ENCODE measurements at regions not wholly inside any gene's neighbourhood (a gene's known extent, or its start where the extent isn't known, plus 50 kb on each side); places are given as distances from the start of the nearest gene placed in this dataset.

GRCh38 chr2:65530547-65531320 lies 98.3 kb upstream of the SPRED2 start:
- TF ChIP-seq, protein P1, sequence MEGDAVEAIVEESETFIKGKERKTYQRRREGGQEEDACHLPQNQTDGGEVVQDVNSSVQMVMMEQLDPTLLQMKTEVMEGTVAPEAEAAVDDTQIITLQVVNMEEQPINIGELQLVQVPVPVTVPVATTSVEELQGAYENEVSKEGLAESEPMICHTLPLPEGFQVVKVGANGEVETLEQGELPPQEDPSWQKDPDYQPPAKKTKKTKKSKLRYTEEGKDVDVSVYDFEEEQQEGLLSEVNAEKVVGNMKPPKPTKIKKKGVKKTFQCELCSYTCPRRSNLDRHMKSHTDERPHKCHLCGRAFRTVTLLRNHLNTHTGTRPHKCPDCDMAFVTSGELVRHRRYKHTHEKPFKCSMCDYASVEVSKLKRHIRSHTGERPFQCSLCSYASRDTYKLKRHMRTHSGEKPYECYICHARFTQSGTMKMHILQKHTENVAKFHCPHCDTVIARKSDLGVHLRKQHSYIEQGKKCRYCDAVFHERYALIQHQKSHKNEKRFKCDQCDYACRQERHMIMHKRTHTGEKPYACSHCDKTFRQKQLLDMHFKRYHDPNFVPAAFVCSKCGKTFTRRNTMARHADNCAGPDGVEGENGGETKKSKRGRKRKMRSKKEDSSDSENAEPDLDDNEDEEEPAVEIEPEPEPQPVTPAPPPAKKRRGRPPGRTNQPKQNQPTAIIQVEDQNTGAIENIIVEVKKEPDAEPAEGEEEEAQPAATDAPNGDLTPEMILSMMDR (IDR thresholded peaks at IDR 0.05; ENCODE audit: poor library complexity), result no peak
- no peak for TF ChIP-seq EZH2 (IDR thresholded peaks at IDR 0.05; ENCODE audit: borderline replicate concordance)
